HG03280 (cell line): ENCODE measurements at regions not wholly inside any gene's neighbourhood (a gene's known extent, or its start where the extent isn't known, plus 50 kb on each side); places are given as distances from the start of the nearest gene placed in this dataset.

Experiments used
- ATAC-seq: cut with Tn5 transposase; IDR thresholded peaks from one replicate; pipeline ENCODE4 v1.9.1; 2021; ENCODE audit warnings: mild to moderate bottlenecking, moderate library complexity; ENCODE audit not compliant: unreplicated experiment

DNA sequence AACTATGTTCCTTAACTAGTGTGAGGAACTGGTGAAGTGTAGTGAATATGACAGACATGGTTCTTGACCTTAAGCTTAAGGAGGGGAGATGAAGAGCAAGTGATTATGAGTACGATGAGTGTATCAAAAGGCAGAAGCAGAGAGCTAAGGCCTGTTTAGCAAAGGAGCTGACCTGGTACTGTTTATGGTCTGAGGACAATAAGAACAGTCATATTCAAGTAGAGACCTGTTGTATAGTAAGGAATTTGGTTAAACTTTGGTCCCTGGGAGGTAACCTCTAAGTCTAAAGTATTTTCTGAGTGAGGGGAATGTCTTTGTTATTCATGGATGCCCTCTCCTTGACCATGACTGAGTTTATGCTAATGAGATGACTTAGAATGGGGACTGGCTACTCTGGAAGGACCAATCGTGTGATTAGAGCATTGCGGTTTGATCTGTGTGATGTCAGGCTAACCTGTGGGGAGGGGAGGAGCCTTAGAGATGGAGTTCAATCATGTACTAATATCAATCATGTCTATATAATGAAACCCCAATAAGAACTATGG lies 389.3 kb downstream of the BMP4 start:
- no peak for ATAC-seq

DNA sequence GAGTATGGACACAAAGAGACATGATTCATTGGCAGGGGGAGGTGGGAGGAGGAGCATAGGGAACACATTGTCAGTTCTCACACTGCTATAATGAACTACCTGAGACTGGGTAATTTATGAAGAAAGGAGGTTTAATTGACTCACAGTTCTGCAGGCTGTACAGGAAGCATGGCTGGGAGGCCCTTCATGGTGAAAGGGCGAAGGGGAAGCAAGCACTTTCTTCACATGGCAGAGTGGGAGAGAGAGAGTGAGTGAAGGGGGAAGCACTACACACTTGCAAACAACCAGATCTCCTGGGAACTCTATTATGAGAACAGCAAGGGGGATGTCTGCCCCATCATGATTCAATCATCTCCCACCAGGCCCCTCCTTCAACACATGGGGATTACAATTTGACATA lies 391.8 kb downstream of the BMP4 start:
- no peak for ATAC-seq

DNA sequence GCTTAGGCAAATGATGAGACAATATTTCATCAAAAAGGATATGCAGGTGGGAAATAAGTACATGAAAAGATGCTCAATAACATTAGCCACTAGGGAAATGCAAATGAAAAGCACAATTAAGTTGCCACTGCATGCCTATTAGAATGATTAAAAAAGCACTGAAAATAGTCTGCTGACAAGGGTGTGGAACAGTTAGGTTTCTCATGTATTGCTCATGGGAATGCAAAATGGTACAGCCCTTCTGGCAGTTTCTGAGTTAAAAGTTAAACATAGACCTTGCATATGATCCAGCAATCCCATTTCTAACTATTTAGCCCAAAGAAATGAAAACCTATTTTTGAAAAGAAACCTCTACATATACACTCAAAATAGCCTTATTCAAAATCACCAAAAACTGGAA lies 393.0 kb downstream of the BMP4 start:
- ATAC-seq = no peak

DNA sequence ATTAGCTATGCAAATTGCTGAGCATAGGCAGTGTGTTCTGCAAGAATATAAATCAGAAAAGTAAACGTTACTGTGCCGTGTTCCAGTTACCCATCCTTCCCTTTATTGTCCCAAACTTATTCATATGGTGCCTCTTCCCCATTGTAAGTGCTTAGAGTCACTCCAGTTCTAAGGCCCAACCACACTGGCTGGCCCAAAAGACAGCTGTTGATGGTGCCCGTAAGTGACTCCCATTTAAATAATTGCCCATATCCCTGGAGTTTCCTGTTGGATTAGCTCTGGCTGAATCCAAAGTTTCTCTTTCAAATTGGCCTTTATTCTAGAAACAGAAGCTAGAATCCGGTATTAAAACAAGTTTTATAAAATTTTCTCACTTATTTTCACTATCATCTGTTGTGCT lies 400.1 kb upstream of the DDHD1 start:
- ATAC-seq = no peak

DNA sequence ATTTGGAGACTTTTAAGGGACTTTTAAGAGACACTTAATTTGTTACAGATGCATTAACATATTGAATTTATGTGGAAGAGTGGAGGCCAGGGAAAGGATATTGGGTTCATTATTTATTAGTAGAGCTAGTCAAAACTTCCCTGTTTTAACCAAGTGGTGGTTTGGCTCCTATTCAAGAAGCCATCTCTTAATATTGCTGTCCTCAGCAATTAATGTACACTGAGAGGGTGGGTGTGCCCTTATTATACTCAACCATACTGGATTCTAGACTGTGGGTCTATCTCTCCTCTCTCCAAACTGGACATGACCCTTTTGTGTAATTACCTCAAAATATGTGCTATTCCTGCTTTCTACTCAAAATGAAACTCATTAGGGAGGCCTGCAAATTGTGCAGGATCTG lies 398.7 kb upstream of the DDHD1 start:
- ATAC-seq = no peak

DNA sequence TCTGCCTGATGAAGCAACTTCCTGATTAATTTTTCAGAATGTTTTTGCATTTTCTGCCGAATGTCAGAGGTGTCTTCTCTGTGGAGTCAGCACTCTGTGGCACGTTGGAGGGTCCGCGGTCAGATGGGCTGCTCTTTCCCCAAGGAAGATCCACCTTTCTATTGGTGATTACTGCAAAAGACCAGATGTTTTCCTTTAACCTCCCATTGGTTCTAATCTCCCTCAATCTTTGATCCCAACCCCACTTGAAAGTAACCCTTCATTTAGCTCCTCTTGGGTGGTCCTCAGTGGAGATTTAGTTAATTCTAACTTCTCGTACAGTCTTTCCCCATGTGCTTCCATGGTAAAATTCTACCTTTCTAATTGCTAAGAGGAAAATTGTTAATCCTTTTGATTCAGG lies 397.7 kb upstream of the DDHD1 start:
- ATAC-seq = no peak

DNA sequence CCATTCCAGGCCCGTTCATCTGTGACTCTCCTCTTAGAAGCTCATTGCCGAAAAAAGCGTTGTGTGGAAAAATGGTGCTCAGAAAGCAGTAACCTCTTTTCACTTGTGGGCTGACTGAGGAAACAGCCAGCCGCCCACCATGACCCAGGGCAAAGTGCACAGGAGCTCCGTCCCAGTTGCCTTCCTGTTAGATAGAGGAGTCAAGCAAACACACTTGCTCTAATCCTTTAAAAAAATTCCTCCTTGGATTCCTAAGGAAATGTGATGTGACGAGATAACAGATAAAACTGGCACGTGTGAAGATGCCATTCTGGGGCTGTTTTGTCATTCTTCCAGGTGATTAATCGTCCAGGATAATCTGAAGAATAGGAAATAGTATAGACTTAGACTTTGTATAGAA lies 396.8 kb upstream of the DDHD1 start:
- ATAC-seq = no peak

DNA sequence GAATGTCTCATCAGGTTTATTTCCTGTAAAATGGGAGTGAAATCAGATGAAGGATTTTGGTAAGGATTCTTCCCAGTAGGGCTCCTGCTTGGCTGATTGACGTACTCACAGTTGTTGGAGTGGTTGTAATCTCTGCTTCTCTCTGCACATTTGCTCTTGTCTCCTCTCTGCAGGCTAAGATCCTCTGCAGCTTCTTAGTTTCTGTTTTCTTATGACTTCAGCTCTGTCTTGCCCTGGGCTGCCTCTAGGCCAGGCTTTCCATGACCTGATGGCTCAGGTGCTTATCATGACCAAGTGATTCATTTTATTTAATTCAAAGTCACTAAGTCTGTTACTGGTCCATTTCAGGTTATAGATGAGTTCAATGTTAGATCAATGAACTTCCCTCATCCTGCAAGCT lies 394.5 kb upstream of the DDHD1 start:
- ATAC-seq = no peak

DNA sequence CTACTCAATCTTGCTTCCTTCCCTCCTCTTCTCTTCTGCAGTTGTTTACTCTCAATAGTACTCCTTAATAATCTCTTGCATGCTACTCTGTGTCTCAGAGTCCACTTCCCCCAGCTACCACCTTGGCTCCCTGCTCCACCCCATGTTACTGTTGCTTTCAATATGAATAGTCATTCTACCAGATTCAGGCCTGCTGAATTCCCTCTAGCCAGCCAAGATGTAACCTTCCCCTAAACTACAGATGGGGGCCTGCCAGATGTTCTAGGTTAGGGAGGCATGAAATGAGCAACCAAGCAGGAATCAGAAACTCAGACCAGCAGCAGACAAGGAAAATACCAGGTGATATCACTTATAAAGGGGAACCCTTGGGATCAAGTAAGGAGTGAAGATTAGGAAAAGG lies 392.1 kb upstream of the DDHD1 start:
- ATAC-seq = no peak

DNA sequence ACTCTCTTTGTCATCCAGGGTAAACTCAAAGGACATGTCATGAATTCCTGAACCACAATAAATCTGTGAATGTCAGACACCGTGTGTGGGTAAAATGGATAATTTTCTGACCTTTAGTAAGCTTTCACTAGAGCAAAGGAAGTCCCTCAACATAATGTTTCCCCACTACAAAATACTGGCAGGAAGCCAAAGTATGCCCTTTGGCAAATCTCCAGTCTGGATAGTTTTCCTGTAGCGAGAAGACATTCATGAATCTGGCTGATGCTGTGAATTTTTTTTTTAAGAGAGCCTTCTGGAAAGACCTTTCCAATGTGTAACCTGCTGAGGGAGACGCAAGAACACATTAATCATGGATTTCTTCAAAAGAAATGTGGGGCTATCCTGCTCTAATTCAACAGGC lies 389.6 kb upstream of the DDHD1 start:
- ATAC-seq = no peak

DNA sequence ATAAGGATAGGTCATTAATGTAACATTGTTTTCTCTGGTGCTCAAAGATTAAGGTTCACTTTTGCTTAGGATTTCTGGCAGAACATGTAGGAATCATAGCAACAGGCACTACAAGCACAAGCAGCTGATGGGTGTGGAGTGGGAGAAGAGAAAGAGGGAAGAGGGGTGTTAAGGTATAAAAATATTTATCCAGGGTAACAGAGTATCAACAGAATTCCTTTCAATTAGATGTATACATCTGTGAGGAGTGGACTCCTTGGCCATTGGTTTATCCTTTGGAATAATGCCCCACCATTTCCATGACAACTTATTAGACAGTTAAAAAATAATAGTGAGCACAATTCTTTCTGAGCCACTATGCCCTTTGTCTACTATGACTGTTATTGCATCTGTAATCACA lies 388.3 kb upstream of the DDHD1 start:
- ATAC-seq = no peak

DNA sequence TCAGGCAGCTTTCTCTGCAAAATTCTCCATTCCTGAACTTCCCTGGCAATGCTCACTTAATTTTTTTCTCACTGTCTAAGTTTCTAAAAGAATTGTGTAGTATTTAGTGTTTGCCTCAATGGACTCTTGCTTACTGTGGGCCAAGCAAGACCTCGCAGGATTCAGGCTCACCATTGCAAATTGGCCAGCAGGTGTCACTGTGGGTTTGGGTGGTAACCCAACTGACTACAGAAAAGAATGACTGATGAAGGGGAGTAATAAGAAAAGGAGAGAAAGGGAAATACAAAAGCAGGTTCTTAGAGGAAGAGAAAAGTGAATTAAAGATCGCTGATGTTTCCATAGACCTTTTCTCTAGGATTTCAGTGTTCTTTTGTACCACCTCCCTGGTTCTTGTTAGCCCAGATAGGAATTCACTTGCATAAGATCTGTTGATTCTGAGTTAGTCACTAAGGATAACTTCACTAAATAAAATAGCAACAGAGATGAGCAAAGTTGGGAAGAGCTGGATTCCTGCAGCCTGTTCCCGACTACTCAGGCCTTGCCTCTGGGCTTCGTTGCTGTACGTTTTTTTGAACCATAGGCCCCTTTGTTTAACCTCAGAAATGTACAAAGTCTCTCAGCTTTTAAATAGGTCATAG lies 386.5 kb upstream of the DDHD1 start:
- peak; percentile 87 for ATAC-seq

DNA sequence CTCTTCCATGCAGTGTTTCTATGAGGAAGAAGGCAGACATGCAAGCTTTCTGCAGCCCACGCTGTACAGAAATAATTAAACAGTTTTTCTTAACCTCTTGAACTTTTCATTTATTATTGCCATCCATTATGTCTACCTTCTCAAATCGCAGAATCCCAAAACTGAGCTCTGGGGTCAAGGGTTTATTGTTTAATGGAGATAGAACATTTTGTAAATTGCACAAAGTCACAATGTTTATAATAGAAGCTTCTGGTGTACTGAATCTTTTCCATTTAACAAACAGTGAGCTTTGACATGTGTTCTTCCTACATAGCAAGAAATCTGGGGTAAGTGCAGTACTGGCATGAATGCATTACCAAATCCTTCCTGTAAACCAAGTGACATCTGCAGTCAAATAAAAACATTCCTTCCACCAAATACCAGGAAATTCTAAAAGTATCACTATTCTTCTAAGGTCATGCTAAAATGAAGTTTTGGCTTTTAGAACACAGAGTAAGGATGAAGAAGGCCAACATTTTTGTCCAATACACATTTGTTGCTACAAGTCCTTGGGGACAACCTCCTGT lies 385.3 kb upstream of the DDHD1 start:
- ATAC-seq = no peak

DNA sequence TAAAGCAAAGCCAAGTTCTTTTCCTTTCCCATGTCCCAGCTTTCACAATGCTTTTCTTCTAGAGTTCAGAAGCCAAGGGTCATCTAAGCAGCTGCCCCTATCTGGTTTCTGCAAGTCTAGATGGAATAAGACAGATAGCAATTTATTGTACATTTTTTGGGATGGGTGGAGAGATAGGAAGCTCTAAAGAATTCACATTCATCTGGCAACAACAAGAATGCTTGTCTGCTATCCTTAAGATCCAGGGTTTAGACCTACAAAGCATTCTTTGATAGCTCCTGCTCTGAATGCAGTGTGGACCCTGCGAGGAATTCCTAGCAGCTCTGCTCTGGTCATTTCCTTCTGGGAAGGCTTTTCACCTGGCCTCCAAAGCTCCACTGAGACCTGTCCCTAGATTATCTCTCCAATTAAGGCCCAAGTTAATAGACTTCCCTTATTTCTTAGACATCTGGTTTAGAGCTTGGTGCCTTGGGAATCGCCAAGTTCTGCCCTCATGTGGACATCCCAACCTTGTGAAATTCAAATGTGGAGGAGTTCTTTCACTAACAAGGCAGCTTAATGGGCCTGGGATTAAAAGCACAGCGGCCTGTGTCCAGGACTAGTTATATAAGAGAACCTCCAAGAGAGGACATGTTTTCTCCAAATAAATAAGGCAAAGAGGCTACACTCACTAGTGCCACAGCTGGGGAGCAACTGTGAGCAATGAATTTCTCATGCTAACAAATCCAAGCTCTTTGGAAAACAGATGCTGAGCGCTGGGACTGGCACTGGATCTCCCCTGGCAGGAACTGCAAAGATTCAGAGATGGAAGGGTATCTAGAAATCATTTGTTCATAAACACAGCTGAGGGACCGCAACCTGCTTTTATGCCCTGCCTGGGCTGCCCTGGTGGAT lies 384.5 kb upstream of the DDHD1 start:
- ATAC-seq = no peak

DNA sequence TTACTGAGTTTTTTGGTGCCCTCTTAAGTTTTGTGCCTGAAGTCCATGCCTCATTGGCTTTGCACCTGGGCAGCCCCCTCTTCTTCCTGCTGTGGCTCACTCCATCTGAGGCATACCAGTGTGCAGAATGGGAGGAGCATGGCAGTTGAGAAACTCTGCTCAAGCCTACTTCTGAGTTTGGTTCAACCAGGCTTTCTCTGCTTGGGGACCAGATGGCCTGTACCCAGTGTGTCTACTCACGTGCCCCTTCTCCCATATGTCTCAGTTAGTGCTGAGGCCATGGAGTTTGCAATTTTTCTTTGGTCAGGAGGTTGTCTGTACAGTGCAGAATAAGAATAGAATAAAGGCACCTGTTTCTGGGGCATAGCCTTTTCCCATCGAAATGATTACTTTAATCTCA lies 383.3 kb upstream of the DDHD1 start:
- no peak for ATAC-seq

DNA sequence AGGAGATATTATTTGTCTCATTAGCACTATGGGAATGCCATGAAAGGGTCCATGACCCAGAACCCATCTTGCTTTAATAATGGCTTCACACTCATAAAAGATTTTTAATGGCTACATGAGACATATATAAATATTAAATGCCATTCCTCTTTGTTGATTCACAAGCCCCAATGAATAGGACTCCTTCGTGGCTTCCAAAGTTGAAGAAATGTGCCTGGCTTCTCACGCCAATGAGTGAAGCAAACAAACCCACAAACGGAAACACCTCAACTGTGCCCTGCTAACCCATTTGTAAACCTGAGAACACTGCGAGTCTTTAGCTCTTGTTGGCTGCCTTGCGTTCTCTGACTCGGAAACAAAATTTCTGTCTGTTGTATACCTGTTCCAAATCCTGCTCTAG lies 381.7 kb upstream of the DDHD1 start:
- ATAC-seq = no peak

DNA sequence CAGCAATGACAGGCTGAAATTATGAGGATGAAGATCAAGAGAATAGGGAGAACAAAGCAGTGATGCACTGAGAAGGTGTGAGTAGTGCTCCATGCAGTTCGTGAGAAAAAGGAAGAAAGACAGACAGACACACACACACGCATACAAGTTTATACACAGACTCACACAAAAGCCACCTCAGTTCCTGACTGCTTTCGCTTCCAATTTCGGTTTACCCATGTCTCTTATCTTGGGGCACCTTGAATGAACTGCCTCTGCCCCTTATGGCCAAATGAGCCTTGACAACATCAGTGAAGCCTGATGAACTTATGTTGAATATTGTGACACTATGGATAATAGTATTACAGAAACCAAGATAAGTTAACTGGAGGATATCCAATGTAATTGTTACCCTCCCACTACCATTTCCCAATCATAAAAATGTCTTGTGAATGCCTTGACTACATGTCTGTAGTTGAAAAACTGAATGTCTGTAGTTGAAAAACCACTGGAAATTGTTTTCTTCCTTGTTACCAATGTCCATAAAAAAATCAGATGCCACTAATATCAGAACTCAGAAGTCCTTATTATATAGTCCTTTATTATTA lies 380.4 kb upstream of the DDHD1 start:
- ATAC-seq = no peak

DNA sequence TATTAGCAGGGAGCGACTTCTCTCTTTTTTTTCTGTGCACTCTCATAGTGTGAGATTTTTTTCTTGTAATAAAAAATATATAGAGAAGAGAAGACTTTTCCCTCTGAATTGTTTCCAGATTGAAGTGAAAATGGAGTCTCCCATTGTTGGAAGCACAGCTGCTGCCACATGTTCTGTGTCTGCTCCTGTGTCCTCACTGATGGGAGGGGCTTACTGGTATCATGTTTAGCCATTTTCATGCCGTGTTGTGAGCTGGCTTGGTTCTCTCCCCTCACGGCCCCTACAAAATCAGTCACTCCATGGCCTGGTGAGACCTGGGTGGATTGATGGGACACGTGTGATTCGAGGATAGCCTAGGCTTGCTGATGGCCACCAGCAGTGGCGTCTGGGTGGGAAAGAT lies 379.7 kb upstream of the DDHD1 start:
- no peak for ATAC-seq

DNA sequence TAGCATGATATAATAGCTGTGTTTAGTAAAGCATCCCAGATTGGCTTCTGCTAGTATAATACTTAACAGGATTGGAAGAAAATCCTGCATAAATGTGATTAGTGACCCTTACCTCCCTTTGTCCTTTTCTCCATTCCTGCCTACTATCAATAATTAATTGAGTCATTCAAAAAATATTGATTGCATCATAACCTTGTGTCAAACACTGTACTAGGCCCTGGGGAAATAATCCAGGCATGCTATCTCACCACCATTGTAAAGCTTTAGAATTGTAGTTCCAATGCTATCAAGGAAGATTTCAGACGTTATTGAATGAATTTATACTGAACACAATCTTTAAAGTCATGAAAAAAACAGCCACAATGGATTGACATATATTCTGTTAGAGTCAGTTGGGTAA lies 378.6 kb upstream of the DDHD1 start:
- no peak for ATAC-seq

DNA sequence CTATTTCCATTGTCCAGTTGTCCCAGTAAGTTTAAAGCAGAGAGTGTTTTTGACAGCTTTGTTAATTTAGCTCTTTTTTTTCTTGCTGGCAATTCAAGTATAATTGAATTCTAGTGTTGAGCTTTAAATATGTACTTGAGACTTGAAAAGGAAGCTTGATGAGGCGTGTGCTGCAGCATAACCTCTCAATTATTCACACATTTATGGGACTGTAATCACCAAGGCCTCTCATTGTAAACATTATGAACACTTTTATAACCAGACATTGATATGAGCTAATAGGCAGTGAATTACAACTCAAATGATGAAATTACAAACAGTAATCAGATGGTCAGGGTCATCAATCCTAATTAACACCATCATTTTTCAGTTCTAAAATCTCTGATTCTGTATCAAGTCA lies 378.0 kb upstream of the DDHD1 start:
- no peak for ATAC-seq

DNA sequence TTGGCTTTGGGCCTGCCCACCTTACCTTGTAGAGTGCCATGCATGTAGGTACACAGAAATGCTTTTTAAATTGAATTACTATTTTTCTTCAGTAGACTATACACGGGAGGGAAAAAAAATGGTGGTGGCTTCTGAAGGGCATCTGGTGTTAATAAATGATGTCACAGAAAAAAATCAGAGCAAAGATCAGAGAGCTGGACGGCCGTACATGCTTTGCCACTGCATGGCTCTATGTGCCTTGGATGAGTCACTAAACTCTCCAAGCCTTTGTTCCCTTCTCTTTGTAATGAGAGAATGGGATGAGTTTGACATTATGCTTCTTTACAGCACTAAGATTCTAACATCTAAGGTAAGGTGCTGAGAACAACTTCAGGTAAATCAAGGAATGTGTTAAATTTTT lies 376.4 kb upstream of the DDHD1 start:
- no peak for ATAC-seq
